Muscle layer of colon (tissue), 2 donors: ENCODE measurements at regions not wholly inside any gene's neighbourhood (a gene's known extent, or its start where the extent isn't known, plus 50 kb on each side); places are given as distances from the start of the nearest gene placed in this dataset.
"Not testable (repeated sequence)": the region's sequence is repeated elsewhere in the genome, so short reads cannot be mapped to it uniquely, and the experiment has no call there.

Experiments used
- H3K27ac ChIP-seq: one replicate; pipeline ENCODE4 v1.7.0; 2013; ENCODE audit warnings: low read depth, mild to moderate bottlenecking, low read length, moderate library complexity
- H3K27me3 ChIP-seq, 2 donors: one replicate each; pipeline ENCODE4 v1.7.0; 2013; ENCODE audit warnings: low read length in 2 of 2, mild to moderate bottlenecking in 2 of 2; ENCODE audit not compliant: insufficient read depth in 2 of 2, control insufficient read depth in 1 of 2
- H3K36me3 ChIP-seq: one replicate; pipeline ENCODE4 v1.7.0; 2013; ENCODE audit warnings: mild to moderate bottlenecking, low read length; ENCODE audit not compliant: insufficient read depth
- H3K4me1 ChIP-seq: one replicate; pipeline ENCODE4 v1.7.0; 2013; ENCODE audit warnings: mild to moderate bottlenecking, low read length; ENCODE audit not compliant: insufficient read depth
- H3K4me3 ChIP-seq, 2 donors: one replicate each; pipeline ENCODE4 v1.7.0; 2013; ENCODE audit warnings: low read length in 2 of 2, low read depth in 1 of 2, mild to moderate bottlenecking in 1 of 2, moderate library complexity in 1 of 2
- H3K9ac ChIP-seq: one replicate; pipeline ENCODE4 v1.7.0; 2013; ENCODE audit warnings: low read length
- H3K9me3 ChIP-seq: one replicate; pipeline ENCODE4 v1.7.0; 2013; ENCODE audit warnings: mild to moderate bottlenecking, low read length
- donor health status: abdominal sarcoma.
- donor health status: Adenocarcinoma of cecum.

- Histone ChIP-seq H3K27ac (no peak overlapping the region), H3K4me3 (no peak overlapping the region), H3K9me3 (peaks cover 1% of the 10 kb centered on the region), H3K9ac (no peak overlapping the region), H3K27me3 (no peaks in the 10 kb centered on the region), H3K4me1 (peaks cover 5% of the 10 kb centered on the region), H3K36me3 (no peaks in the 10 kb centered on the region)
Measured at GRCh38 chrX:13219991-13220764, 99.7 kb downstream of the ATXN3L start.

GRCh38 chrX:13218758-13219157 is 101.1 kb downstream of the ATXN3L start:
- Histone ChIP-seq H3K27me3 (no peaks in the 10 kb centered on the region), H3K9me3 (peaks cover 5% of the 10 kb centered on the region)

GRCh38 chrX:13216139-13216538 is 103.7 kb downstream of the ATXN3L start:
- Histone ChIP-seq H3K9me3 (peaks cover 5% of the 10 kb centered on the region), H3K4me1 (peaks cover 8% of the 10 kb centered on the region), H3K9ac (no peak overlapping the region), H3K27ac (no peak overlapping the region), H3K27me3 (no peaks in the 10 kb centered on the region), H3K4me3 (no peak overlapping the region), H3K36me3 (no peaks in the 10 kb centered on the region)

More at GRCh38 chrX:13218758-13219157, 101.1 kb downstream of the ATXN3L start:
- H3K9ac ChIP-seq: no peak overlapping the region
- peaks cover 5% of the 10 kb centered on the region for H3K4me1 ChIP-seq
- H3K4me3 ChIP-seq: no peak overlapping the region
- H3K27ac ChIP-seq: no peak overlapping the region
- no peaks in the 10 kb centered on the region for H3K36me3 ChIP-seq

- H3K36me3 ChIP-seq: no peaks in the 10 kb centered on the region
- no peak overlapping the region for H3K9ac ChIP-seq
- H3K27me3 ChIP-seq: no peaks in the 10 kb centered on the region
- H3K4me1 ChIP-seq: peaks cover 8% of the 10 kb centered on the region
- no peak overlapping the region for H3K27ac ChIP-seq
- peaks cover 5% of the 10 kb centered on the region for H3K9me3 ChIP-seq
- H3K4me3 ChIP-seq: no peak overlapping the region
Measured at GRCh38 chrX:13215729-13216128, 104.1 kb downstream of the ATXN3L start.

GRCh38 chrX:13212191-13212651 is 107.6 kb downstream of the ATXN3L start:
- no peaks in the 10 kb centered on the region for H3K36me3 ChIP-seq
- no peak overlapping the region for H3K4me3 ChIP-seq
- H3K9ac ChIP-seq: no peak overlapping the region
- no peaks in the 10 kb centered on the region for H3K27me3 ChIP-seq
- H3K4me1 ChIP-seq: peaks cover 4% of the 10 kb centered on the region
- no peak overlapping the region for H3K27ac ChIP-seq
- H3K9me3 ChIP-seq: peaks cover 5% of the 10 kb centered on the region

- H3K27ac ChIP-seq, H3K4me3 ChIP-seq, H3K36me3 ChIP-seq, H3K9ac ChIP-seq, H3K9me3 ChIP-seq, H3K4me1 ChIP-seq, H3K27me3 ChIP-seq: not testable (repeated sequence)
Measured at GRCh38 chrX:13210142-13210541, 109.7 kb downstream of the ATXN3L start.

- H3K9me3 ChIP-seq, H3K27ac ChIP-seq, H3K4me3 ChIP-seq, H3K9ac ChIP-seq, H3K36me3 ChIP-seq, H3K27me3 ChIP-seq, H3K4me1 ChIP-seq: not testable (repeated sequence)
Measured at GRCh38 chrX:13209704-13210103, 110.1 kb downstream of the ATXN3L start.

- Histone ChIP-seq H3K27ac (no peak overlapping the region), H3K9ac (no peak overlapping the region), H3K9me3 (no peaks in the 10 kb centered on the region), H3K4me1 (peaks cover 4% of the 10 kb centered on the region), H3K27me3 (no peaks in the 10 kb centered on the region), H3K36me3 (no peaks in the 10 kb centered on the region), H3K4me3 (no peak overlapping the region)
Measured at GRCh38 chrX:13208281-13208935, 111.4 kb downstream of the ATXN3L start.

GRCh38 chrX:13203271-13203670 is 116.6 kb downstream of the ATXN3L start:
- no peaks in the 10 kb centered on the region for H3K9me3 ChIP-seq

GRCh38 chrX:13201605-13202219 is 118.1 kb downstream of the ATXN3L start:
- H3K27me3 ChIP-seq: no peaks in the 10 kb centered on the region
- H3K9me3 ChIP-seq: no peaks in the 10 kb centered on the region
- H3K4me1 ChIP-seq: no peaks in the 10 kb centered on the region
- H3K36me3 ChIP-seq: no peaks in the 10 kb centered on the region
- no peak overlapping the region for H3K9ac ChIP-seq
- H3K4me3 ChIP-seq: no peak overlapping the region
- H3K27ac ChIP-seq: no peak overlapping the region

More at GRCh38 chrX:13203271-13203670, 116.6 kb downstream of the ATXN3L start:
- Histone ChIP-seq H3K4me1 (no peaks in the 10 kb centered on the region), H3K9ac (no peak overlapping the region), H3K36me3 (no peaks in the 10 kb centered on the region), H3K27me3 (no peaks in the 10 kb centered on the region), H3K4me3 (no peak overlapping the region), H3K27ac (no peak overlapping the region)

GRCh38 chrX:13200398-13200797 is 119.5 kb downstream of the ATXN3L start:
- Histone ChIP-seq H3K27me3 (no peaks in the 10 kb centered on the region), H3K36me3 (no peaks in the 10 kb centered on the region), H3K9ac (no peak overlapping the region), H3K4me3 (no peak overlapping the region), H3K27ac (no peak overlapping the region), H3K9me3 (no peaks in the 10 kb centered on the region), H3K4me1 (no peaks in the 10 kb centered on the region)
